ENCODE measurements at regions not wholly inside any gene's neighbourhood (a gene's known extent, or its start where the extent isn't known, plus 50 kb on each side); places are given as distances from the start of the nearest gene placed in this dataset.

DNA sequence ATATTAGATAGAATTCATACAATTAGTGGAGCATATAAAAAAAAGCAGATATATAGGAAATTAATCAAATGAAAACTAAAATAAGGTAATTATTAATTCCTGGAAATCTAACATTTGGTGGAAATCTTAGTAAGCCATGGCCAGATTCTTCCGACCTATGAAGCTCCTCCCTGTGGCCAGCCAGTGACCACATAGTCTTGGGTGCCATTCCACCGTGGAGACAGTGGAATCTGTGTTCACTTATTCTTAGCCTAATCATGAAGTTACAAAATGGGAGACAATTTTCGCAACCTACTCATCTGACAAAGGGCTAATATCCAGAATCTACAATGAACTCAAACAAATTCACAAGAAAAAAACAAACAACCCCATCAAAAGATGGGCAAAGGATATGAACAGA is 241.9 kb upstream of the FLRT2 start:
- TF ChIP-seq CTCF (IDR thresholded peaks at IDR 0.05; ENCODE audit: low read depth, low read length) = no peak
- no peak for TF ChIP-seq POLR2A (IDR thresholded peaks at IDR 0.05; ENCODE audit: extremely low read depth, insufficient read length)
- no peak for TF ChIP-seq MYC (IDR thresholded peaks at IDR 0.05; ENCODE audit: low read depth, low read length)
- TF ChIP-seq, protein P1, sequence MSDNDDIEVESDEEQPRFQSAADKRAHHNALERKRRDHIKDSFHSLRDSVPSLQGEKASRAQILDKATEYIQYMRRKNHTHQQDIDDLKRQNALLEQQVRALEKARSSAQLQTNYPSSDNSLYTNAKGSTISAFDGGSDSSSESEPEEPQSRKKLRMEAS (IDR thresholded peaks at IDR 0.05; ENCODE audit: low read depth, low read length) = no peak

Measured in NB4 (cell line).